Endodermal cell (in vitro differentiated cells): ENCODE measurements at regions not wholly inside any gene's neighbourhood (a gene's known extent, or its start where the extent isn't known, plus 50 kb on each side); places are given as distances from the start of the nearest gene placed in this dataset.

ENCODE experiments used
- DNase-seq: peaks from one replicate; pipeline ENCODE4 v3.0.0-alpha.2; 2017
- H3K27ac ChIP-seq: 2 replicates; pipeline ENCODE4 v1.5.1; 2013; ENCODE audit warnings: mild to moderate bottlenecking, low read depth, low read length, moderate library complexity
- H3K27me3 ChIP-seq: 2 replicates; pipeline ENCODE4 v1.6.1; 2013; ENCODE audit warnings: mild to moderate bottlenecking, low read length, moderate library complexity; ENCODE audit not compliant: insufficient read depth, control insufficient read depth, poor library complexity, severe bottlenecking
- H3K36me3 ChIP-seq: 2 replicates; pipeline ENCODE4 v1.7.0; 2013; ENCODE audit warnings: mild to moderate bottlenecking, low read length, moderate library complexity; ENCODE audit not compliant: control insufficient read depth, insufficient read depth
- H3K4me1 ChIP-seq: one replicate; pipeline ENCODE4 v1.7.0; 2013; ENCODE audit warnings: low read length; ENCODE audit not compliant: control insufficient read depth, insufficient read depth
- H3K4me3 ChIP-seq: 2 replicates; pipeline ENCODE4 v1.5.1; 2013; ENCODE audit warnings: mild to moderate bottlenecking, low read length, moderate library complexity
- H3K9ac ChIP-seq: 2 replicates; pipeline ENCODE4 v1.6.1; 2013; ENCODE audit warnings: mild to moderate bottlenecking, low read length, moderate library complexity; ENCODE audit not compliant: poor library complexity, severe bottlenecking; ENCODE audit errors: extremely low read depth
- H3K9me3 ChIP-seq: 2 replicates; pipeline ENCODE4 v1.6.1; 2013; ENCODE audit warnings: mild to moderate bottlenecking, low read length, moderate library complexity; ENCODE audit not compliant: control insufficient read depth
- H3K27ac Mint-ChIP-seq: 2 replicates; pipeline ENCODE4 v1.8.0; 2020; ENCODE audit warnings: mixed read lengths
- H3K27me3 Mint-ChIP-seq: 2 replicates; pipeline ENCODE4 v1.8.0; 2021; ENCODE audit warnings: mild to moderate bottlenecking, mixed read lengths; ENCODE audit not compliant: insufficient read depth
- H3K36me3 Mint-ChIP-seq: 2 replicates; pipeline ENCODE4 v1.8.0; 2020; ENCODE audit warnings: low read depth, mixed read lengths
- H3K4me1 Mint-ChIP-seq: 2 replicates; pipeline ENCODE4 v1.8.0; 2020; ENCODE audit warnings: mixed read lengths
- H3K4me3 Mint-ChIP-seq: 2 replicates; pipeline ENCODE4 v1.8.0; 2020; ENCODE audit warnings: mild to moderate bottlenecking, moderate library complexity, mixed read lengths
- H3K9me3 Mint-ChIP-seq: 2 replicates; pipeline ENCODE4 v1.8.0; 2020; ENCODE audit warnings: mild to moderate bottlenecking, mixed read lengths
- WGBS, 2 experiments: methylation state at CpG; one replicate each; pipeline versions ENCODE4 v1.1.5 to v1.1.7; 2013; ENCODE audit warnings: missing lambda C conversion rate in 2 of 2, mixed read lengths in 1 of 2; ENCODE audit not compliant: insufficient coverage in 1 of 2, insufficient read length in 1 of 2; 5-methylcytosine and 5-hydroxymethylcytosine counted together
- TF ChIP-seq, protein P1 (sequence below): fragments of 200-600 bp; sonication (generic); conservative IDR thresholded peaks from 2 replicates; pipeline ENCODE4 v1.5.0; 2021; ENCODE audit warnings: antibody characterized with exemption, mild to moderate bottlenecking

DNA sequence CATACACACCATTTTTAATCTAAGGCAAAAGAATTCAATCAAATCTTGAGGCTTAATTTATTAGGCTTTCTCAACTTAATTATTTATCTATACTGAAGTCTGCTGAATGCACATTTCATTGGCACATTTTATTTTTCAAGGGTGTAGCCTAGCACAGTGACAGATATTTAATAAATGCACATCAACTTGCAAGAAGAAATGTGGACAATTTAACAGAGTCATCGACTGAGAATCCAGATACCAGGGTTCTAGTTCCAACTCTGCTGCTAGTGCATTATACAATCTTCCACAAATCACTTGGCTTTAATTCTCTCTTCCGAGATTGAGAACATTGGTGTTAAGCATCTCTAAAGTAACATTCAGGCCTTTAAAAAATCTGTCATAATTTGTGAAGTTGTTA, 88.5 kb upstream of the RBBP8 start:
- Mint-ChIP-seq H3K27me3 (no peaks in the 10 kb centered on the region), H3K36me3 (no peaks in the 10 kb centered on the region), H3K4me3 (no peak overlapping the region), H3K27ac (no peak overlapping the region), H3K9me3 (no peaks in the 10 kb centered on the region), H3K4me1 (peaks cover 24% of the 10 kb centered on the region)
- no peaks in the 10 kb centered on the region for H3K36me3 ChIP-seq
- H3K9ac ChIP-seq = no peak overlapping the region
- H3K27ac ChIP-seq = no peak overlapping the region
- no peak overlapping the region for H3K4me3 ChIP-seq
- WGBS, 2 experiments = 91% methylated on average over 2 of the region's 2 CpGs; no CpG with 5 or more reads in 1 of the 2 experiments
- TF ChIP-seq, protein P1, sequence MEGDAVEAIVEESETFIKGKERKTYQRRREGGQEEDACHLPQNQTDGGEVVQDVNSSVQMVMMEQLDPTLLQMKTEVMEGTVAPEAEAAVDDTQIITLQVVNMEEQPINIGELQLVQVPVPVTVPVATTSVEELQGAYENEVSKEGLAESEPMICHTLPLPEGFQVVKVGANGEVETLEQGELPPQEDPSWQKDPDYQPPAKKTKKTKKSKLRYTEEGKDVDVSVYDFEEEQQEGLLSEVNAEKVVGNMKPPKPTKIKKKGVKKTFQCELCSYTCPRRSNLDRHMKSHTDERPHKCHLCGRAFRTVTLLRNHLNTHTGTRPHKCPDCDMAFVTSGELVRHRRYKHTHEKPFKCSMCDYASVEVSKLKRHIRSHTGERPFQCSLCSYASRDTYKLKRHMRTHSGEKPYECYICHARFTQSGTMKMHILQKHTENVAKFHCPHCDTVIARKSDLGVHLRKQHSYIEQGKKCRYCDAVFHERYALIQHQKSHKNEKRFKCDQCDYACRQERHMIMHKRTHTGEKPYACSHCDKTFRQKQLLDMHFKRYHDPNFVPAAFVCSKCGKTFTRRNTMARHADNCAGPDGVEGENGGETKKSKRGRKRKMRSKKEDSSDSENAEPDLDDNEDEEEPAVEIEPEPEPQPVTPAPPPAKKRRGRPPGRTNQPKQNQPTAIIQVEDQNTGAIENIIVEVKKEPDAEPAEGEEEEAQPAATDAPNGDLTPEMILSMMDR = no peak
- no peak for DNase-seq
- no peaks in the 10 kb centered on the region for H3K9me3 ChIP-seq
- H3K4me1 ChIP-seq = no peaks in the 10 kb centered on the region
- H3K27me3 ChIP-seq = no peaks in the 10 kb centered on the region

DNA sequence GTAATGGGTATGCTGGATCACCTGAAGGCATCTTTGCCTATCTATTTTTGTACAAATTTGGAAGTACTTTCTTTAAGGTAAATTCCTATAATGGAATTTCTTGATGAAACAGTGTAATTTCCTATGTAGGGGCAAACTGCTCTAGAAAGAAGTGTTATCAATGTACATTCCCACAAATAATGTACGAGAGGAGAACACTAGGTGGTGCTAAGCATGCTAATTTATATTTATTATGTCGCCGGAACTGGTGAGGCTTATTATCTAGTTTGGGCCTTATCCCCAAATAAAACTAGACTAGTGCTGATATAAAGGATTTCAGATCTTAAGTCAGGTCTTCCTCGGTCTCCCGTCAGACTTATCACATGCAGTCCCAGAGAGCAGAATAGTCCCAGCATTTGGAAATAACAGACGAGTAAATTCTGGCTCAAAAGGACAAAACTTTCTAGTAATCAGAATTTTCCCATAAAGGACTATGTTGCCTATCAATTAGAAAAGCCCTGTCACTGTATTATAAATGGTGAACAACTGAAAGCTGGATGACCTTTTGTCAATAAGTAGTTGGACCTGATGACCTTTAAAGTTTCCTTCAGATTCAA, 86.9 kb upstream of the RBBP8 start:
- Histone ChIP-seq H3K27ac (no peak overlapping the region), H3K36me3 (no peaks in the 10 kb centered on the region), H3K9ac (no peak overlapping the region), H3K9me3 (no peaks in the 10 kb centered on the region), H3K27me3 (no peaks in the 10 kb centered on the region), H3K4me3 (no peak overlapping the region), H3K4me1 (no peaks in the 10 kb centered on the region)
- WGBS, 2 experiments = 86 to 93% methylated on average over 3 to 6 of the region's 6 CpGs
- TF ChIP-seq, protein P1 = peak; percentile 59
- peaks cover 22% of the 10 kb centered on the region for H3K4me1 Mint-ChIP-seq
- no peak overlapping the region for H3K4me3 Mint-ChIP-seq
- H3K27ac Mint-ChIP-seq = no peak overlapping the region
- DNase-seq = no peak
- H3K9me3 Mint-ChIP-seq = no peaks in the 10 kb centered on the region
- H3K36me3 Mint-ChIP-seq = no peaks in the 10 kb centered on the region
- no peaks in the 10 kb centered on the region for H3K27me3 Mint-ChIP-seq

- Histone ChIP-seq H3K4me1 (no peaks in the 10 kb centered on the region), H3K27ac (no peak overlapping the region), H3K4me3 (no peak overlapping the region), H3K27me3 (no peaks in the 10 kb centered on the region), H3K9me3 (no peaks in the 10 kb centered on the region), H3K36me3 (no peaks in the 10 kb centered on the region), H3K9ac (no peak overlapping the region)
- H3K4me1 Mint-ChIP-seq = peaks cover 19% of the 10 kb centered on the region
- no peaks in the 10 kb centered on the region for H3K36me3 Mint-ChIP-seq
- TF ChIP-seq, protein P1 = no peak
- no peak overlapping the region for H3K4me3 Mint-ChIP-seq
- no peaks in the 10 kb centered on the region for H3K9me3 Mint-ChIP-seq
- no peaks in the 10 kb centered on the region for H3K27me3 Mint-ChIP-seq
- DNase-seq = no peak
- no peak overlapping the region for H3K27ac Mint-ChIP-seq
Observed at GRCh38 chr18:22846697-22847096, 86.4 kb upstream of the RBBP8 start.
